NCI-H1092 (cell line): ENCODE measurements at regions not wholly inside any gene's neighbourhood (a gene's known extent, or its start where the extent isn't known, plus 50 kb on each side); places are given as distances from the start of the nearest gene placed in this dataset.
A peak's percentile ranks its signal among the peaks of the same experiment; 100 is the strongest.

Experiments used
- DNase-seq: peaks from one replicate; lab custom pipeline; 2025; lab: John Stamatoyannopoulos, UW

- peak; percentile 27 for DNase-seq
Measured at GRCh38 chr21:22575165-22575584, 1577.0 kb downstream of the NCAM2 start.

- no peak for DNase-seq
Measured at GRCh38 chr21:22579741-22580140, 1581.5 kb downstream of the NCAM2 start.

- DNase-seq = no peak
Measured at GRCh38 chr21:22582026-22582425, 1583.8 kb downstream of the NCAM2 start.

- DNase-seq = no peak
Measured at GRCh38 chr21:22584308-22584707, 1586.1 kb downstream of the NCAM2 start.

- DNase-seq = no peak
Measured at GRCh38 chr21:22585558-22585957, 1587.3 kb downstream of the NCAM2 start.

- no peak for DNase-seq
Measured at GRCh38 chr21:22597660-22598255, 1599.5 kb downstream of the NCAM2 start.

GRCh38 chr21:22609802-22610201 lies 1611.6 kb downstream of the NCAM2 start:
- no peak for DNase-seq

GRCh38 chr21:22627911-22628310 lies 1629.7 kb downstream of the NCAM2 start:
- no peak for DNase-seq

- DNase-seq = no peak
Measured at GRCh38 chr21:22630953-22631465, 1632.8 kb downstream of the NCAM2 start.

GRCh38 chr21:22632176-22632575 lies 1634.0 kb downstream of the NCAM2 start:
- no peak for DNase-seq

- no peak for DNase-seq
Measured at GRCh38 chr21:22649246-22649645, 1651.0 kb downstream of the NCAM2 start.

GRCh38 chr21:22650226-22650625 lies 1652.0 kb downstream of the NCAM2 start:
- no peak for DNase-seq

- DNase-seq = no peak
Measured at GRCh38 chr21:22657781-22658180, 1659.6 kb downstream of the NCAM2 start.

- no peak for DNase-seq
Measured at GRCh38 chr21:22670148-22670547, 1671.9 kb downstream of the NCAM2 start.

GRCh38 chr21:22679207-22679606 lies 1681.0 kb downstream of the NCAM2 start:
- no peak for DNase-seq

GRCh38 chr21:22691658-22692057 lies 1693.4 kb downstream of the NCAM2 start:
- no peak for DNase-seq

GRCh38 chr21:22703521-22703920 lies 1705.3 kb downstream of the NCAM2 start:
- no peak for DNase-seq

GRCh38 chr21:22710721-22711120 lies 1712.5 kb downstream of the NCAM2 start:
- DNase-seq = no peak

GRCh38 chr21:22711636-22712035 lies 1713.4 kb downstream of the NCAM2 start:
- no peak for DNase-seq

GRCh38 chr21:22725436-22725835 lies 1727.2 kb downstream of the NCAM2 start:
- DNase-seq = no peak

GRCh38 chr21:22728091-22728490 lies 1729.9 kb downstream of the NCAM2 start:
- DNase-seq = no peak

GRCh38 chr21:22743085-22743484 lies 1744.9 kb downstream of the NCAM2 start:
- DNase-seq = no peak

- no peak for DNase-seq
Measured at GRCh38 chr21:22754746-22755145, 1756.5 kb downstream of the NCAM2 start.

GRCh38 chr21:22758478-22758877 lies 1760.3 kb downstream of the NCAM2 start:
- DNase-seq = no peak
